ENCODE measurements at regions not wholly inside any gene's neighbourhood (a gene's known extent, or its start where the extent isn't known, plus 50 kb on each side); places are given as distances from the start of the nearest gene placed in this dataset.
"Not testable (repeated sequence)": the region's sequence is repeated elsewhere in the genome, so short reads cannot be mapped to it uniquely, and the experiment has no call there.

DNA sequence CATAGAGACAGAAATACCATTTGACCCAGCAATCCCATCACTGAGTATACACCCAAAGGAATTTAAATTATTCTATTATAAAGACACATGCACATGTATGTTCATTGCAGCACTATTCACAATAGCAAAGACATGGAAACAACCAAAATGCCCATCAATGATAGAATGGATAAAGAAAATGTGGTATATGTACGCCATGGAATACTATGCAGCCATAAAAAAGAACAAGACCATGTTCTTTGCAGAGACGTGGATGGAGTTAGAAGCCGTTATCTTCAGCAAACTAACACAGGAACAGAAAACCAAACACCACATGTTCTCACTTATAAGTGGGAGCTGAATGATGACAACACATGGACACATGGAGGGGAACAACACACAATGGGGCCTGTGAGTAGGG, 444.0 kb downstream of the CD83 start:
- TF ChIP-seq, protein P1, sequence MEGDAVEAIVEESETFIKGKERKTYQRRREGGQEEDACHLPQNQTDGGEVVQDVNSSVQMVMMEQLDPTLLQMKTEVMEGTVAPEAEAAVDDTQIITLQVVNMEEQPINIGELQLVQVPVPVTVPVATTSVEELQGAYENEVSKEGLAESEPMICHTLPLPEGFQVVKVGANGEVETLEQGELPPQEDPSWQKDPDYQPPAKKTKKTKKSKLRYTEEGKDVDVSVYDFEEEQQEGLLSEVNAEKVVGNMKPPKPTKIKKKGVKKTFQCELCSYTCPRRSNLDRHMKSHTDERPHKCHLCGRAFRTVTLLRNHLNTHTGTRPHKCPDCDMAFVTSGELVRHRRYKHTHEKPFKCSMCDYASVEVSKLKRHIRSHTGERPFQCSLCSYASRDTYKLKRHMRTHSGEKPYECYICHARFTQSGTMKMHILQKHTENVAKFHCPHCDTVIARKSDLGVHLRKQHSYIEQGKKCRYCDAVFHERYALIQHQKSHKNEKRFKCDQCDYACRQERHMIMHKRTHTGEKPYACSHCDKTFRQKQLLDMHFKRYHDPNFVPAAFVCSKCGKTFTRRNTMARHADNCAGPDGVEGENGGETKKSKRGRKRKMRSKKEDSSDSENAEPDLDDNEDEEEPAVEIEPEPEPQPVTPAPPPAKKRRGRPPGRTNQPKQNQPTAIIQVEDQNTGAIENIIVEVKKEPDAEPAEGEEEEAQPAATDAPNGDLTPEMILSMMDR (IDR thresholded peaks at IDR 0.05) = not testable (repeated sequence)
- not testable (repeated sequence) for TF ChIP-seq EP300, POLR2A (IDR thresholded peaks at IDR 0.05)
